Esophagus muscularis mucosa (tissue), 3 donors: ENCODE measurements at regions not wholly inside any gene's neighbourhood (a gene's known extent, or its start where the extent isn't known, plus 50 kb on each side); places are given as distances from the start of the nearest gene placed in this dataset.
"Not testable (repeated sequence)": the region's sequence is repeated elsewhere in the genome, so short reads cannot be mapped to it uniquely, and the experiment has no call there.

Experiments
- CTCF ChIP-seq, 3 experiments: fragments of 200-600 bp in 2 of 3; fragments of 450-650 bp in 1 of 3; sonication (generic) in 2 of 3; IDR thresholded peaks; one replicate each; pipeline ENCODE4 v1.5.1; 2017 to 2019; ENCODE audit warnings: antibody characterized with exemption in 3 of 3, mild to moderate bottlenecking in 2 of 3, moderate library complexity in 1 of 3
- POLR2A ChIP-seq: fragments of 450-650 bp; IDR thresholded peaks from one replicate; pipeline ENCODE4 v1.6.1; 2017; ENCODE audit warnings: antibody characterized with exemption, moderate library complexity, mild to moderate bottlenecking, low read depth

DNA sequence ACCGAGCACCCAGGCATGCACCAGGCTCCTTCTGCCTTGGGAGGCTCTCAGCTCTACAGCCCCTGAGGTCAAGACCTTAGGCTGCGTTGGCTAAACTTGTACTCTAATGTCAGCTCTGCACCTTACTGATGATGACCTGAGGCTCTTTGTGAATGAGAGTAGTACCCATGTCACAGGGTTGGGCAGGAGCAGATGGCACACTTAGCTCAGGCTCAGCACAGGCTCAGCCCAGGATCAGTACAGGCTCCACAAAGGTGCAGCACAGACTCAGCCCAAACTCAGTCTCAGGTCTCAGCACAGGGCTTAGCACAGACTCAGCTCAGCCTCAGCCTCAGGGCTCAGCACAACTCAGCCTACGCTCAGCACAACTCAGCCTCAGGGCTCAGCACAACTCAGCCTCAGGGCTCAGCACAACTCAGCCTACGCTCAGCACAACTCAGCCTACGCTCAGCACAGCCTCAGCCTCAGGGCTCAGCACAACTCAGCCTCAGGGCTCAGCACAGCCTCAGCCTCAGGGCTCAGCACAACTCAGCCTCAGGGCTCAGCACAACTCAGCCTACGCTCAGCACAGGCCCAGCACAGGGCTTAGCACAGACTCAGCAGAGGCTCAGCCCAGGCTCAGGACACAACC is 128.1 kb downstream of the LIMS4 start:
- not testable (repeated sequence) for TF ChIP-seq POLR2A; CTCF (IDR thresholded peaks at IDR 0.05)
